Testis (tissue), 2 donors: ENCODE measurements at regions not wholly inside any gene's neighbourhood (a gene's known extent, or its start where the extent isn't known, plus 50 kb on each side); places are given as distances from the start of the nearest gene placed in this dataset.
"Not testable (repeated sequence)": the region's sequence is repeated elsewhere in the genome, so short reads cannot be mapped to it uniquely, and the experiment has no call there.

Experiments
- DNase-seq: peaks from one replicate; pipeline ENCODE4 v3.0.0-alpha.2; 2019
- H3K27ac ChIP-seq, 2 donors: fragments of 200-600 bp; sonication (generic); one replicate each; pipeline ENCODE4 v1.5.1; 2019
- H3K27me3 ChIP-seq: fragments of 200-600 bp; sonication (generic); one replicate; pipeline ENCODE4 v1.5.1; 2019
- H3K36me3 ChIP-seq: fragments of 200-600 bp; sonication (generic); one replicate; pipeline ENCODE4 v1.5.1; 2017; ENCODE audit warnings: low read depth; ENCODE audit errors: missing control alignments
- H3K4me1 ChIP-seq: fragments of 200-600 bp; sonication (generic); one replicate; pipeline ENCODE4 v1.5.1; 2019
- H3K4me3 ChIP-seq, 2 donors: fragments of 200-600 bp; sonication (generic); one replicate each; pipeline ENCODE4 v1.5.1; 2017 to 2019
- H3K9me3 ChIP-seq: fragments of 200-600 bp; sonication (generic); one replicate; pipeline ENCODE4 v1.5.1; 2017
- POLR2A ChIP-seq: fragments of 450-650 bp; IDR thresholded peaks from one replicate; pipeline ENCODE4 v1.6.1; 2017; ENCODE audit warnings: antibody characterized with exemption, mild to moderate bottlenecking, moderate library complexity
- WGBS, 2 donors: methylation state at CpG; one replicate each; pipeline ENCODE4 v1.1.5; 2018; 5-methylcytosine and 5-hydroxymethylcytosine counted together
- intact Hi-C: fragments of 100-400 bp; cut with DNase I; formaldehyde crosslinking; loops from one replicate; pipeline ENCODE4 v1.15.1; 2023; ENCODE audit warnings: low total_unique reads
- TF ChIP-seq, protein P1 (sequence below), 3 experiments: fragments of 450-650 bp in 2 of 3; fragments of 200-600 bp in 1 of 3; sonication (generic) in 1 of 3; IDR thresholded peaks; one replicate each; pipeline ENCODE4 v1.5.1; 2016 to 2019; ENCODE audit warnings: antibody characterized with exemption in 3 of 3, mild to moderate bottlenecking in 2 of 3, moderate library complexity in 1 of 3

DNA sequence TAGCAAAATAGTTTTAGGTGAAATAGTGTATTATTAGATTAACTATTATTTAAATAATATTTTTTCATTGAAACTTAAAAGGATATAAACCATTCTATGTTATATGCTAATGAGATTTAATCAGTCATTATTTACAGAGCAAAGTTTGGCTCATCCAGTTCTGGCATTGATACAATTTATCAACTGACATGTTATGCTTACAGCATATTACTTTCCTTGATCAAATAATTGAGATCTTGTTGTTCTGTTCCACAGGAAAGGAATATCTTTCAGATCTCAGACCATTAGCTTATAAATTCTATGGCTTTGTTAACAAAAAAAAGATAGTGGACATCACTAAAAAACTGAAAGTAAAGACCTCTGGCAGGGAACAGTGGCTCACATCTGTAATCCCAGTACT, 403.0 kb downstream of the ZFHX3 start:
- DNase-seq = no peak
- H3K27ac ChIP-seq = no peak overlapping the region
- no peaks in the 10 kb centered on the region for H3K27me3 ChIP-seq
- TF ChIP-seq POLR2A = no peak
- TF ChIP-seq, protein P1, sequence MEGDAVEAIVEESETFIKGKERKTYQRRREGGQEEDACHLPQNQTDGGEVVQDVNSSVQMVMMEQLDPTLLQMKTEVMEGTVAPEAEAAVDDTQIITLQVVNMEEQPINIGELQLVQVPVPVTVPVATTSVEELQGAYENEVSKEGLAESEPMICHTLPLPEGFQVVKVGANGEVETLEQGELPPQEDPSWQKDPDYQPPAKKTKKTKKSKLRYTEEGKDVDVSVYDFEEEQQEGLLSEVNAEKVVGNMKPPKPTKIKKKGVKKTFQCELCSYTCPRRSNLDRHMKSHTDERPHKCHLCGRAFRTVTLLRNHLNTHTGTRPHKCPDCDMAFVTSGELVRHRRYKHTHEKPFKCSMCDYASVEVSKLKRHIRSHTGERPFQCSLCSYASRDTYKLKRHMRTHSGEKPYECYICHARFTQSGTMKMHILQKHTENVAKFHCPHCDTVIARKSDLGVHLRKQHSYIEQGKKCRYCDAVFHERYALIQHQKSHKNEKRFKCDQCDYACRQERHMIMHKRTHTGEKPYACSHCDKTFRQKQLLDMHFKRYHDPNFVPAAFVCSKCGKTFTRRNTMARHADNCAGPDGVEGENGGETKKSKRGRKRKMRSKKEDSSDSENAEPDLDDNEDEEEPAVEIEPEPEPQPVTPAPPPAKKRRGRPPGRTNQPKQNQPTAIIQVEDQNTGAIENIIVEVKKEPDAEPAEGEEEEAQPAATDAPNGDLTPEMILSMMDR (IDR thresholded peaks at IDR 0.05) = no peak
- H3K4me3 ChIP-seq = no peak overlapping the region
- no peaks in the 10 kb centered on the region for H3K36me3 ChIP-seq
- no peaks in the 10 kb centered on the region for H3K9me3 ChIP-seq
- intact Hi-C loops = no loop called here
- H3K4me1 ChIP-seq = no peaks in the 10 kb centered on the region

DNA sequence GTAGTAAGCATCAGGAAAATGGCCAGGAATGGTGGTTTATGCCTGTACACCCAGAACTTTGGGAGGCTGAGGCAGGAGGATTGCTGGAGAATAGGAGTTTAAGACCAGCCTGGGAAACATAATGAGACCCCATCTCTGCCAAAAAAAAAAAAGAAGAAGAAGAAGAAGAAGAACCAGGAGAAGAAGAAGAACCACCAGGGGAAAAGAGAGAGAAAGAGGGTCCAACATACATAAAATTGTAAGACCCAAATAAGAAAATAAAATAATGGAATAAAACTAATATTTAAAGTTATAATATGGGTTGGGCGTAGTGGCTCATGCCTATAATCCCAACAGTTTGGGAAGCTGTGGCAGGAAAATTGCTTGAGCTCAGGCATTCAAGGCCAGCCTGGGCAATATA, 408.4 kb downstream of the ZFHX3 start:
- intact Hi-C loops = no loop called here
- TF ChIP-seq, protein P1 (IDR thresholded peaks at IDR 0.05) = no peak
- no peak for TF ChIP-seq POLR2A
- no peaks in the 10 kb centered on the region for H3K27me3 ChIP-seq
- H3K4me3 ChIP-seq = no peak overlapping the region
- H3K9me3 ChIP-seq = no peaks in the 10 kb centered on the region
- no peaks in the 10 kb centered on the region for H3K4me1 ChIP-seq
- no peaks in the 10 kb centered on the region for H3K36me3 ChIP-seq
- DNase-seq = no peak
- H3K27ac ChIP-seq = no peak overlapping the region
- WGBS, 2 donors = 100% methylated on average over 1 of the region's 1 CpG

DNA sequence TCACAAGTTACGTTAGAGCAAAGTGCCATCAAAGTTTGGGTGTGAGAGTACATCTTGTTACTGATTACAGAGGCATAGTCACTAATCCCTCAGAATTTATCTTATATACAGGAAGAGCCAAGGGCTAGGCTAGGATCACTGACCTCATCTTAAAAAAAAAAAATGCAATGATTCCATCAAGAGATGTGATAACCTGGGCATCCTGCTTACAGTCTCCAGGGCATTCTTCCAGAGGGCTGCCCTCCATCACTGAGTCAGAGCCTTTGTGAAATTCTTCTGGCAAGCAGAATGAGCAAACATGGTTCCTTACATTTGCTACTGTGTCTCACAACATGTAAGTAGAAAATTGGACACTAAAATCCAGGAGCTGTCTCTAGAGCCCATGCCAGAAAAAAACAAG, 410.6 kb downstream of the ZFHX3 start:
- intact Hi-C loops = no loop called here

DNA sequence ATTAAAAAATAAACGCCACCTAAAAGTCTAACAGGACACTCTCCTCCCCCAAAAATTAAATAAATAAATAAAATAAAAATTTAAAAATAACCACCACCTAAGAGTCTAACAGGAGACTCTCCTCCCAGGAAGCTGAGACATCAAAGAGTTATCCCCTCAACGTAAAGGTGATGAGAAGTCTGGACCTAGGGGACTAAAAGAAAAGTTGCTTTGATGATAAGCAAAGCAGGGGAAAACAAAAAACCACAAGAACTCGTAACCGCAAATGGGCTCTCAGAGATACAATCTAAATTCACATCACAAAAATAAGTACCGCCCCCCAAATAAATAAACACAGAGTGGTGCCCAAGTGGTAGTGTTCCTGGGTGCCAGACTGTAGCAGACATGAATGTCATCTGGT, 412.2 kb downstream of the ZFHX3 start:
- intact Hi-C loops = no loop called here
- H3K36me3 ChIP-seq = no peaks in the 10 kb centered on the region
- TF ChIP-seq POLR2A = no peak
- TF ChIP-seq, protein P1 (IDR thresholded peaks at IDR 0.05) = no peak
- no peaks in the 10 kb centered on the region for H3K4me1 ChIP-seq
- no peak for DNase-seq
- 96 to 98% methylated on average over 5 of the region's 5 CpGs for WGBS, 2 donors
- no peak overlapping the region for H3K27ac ChIP-seq
- no peaks in the 10 kb centered on the region for H3K27me3 ChIP-seq
- H3K4me3 ChIP-seq = no peak overlapping the region
- H3K9me3 ChIP-seq = no peaks in the 10 kb centered on the region

More for the DNA sequence above, 410.6 kb downstream of the ZFHX3 start:
- H3K4me1 ChIP-seq = no peaks in the 10 kb centered on the region
- TF ChIP-seq, protein P1 (IDR thresholded peaks at IDR 0.05) = no peak
- TF ChIP-seq POLR2A = no peak
- DNase-seq = no peak
- no peaks in the 10 kb centered on the region for H3K36me3 ChIP-seq
- WGBS, 2 donors = 53 to 55% methylated on average over 1 of the region's 1 CpG
- H3K4me3 ChIP-seq = no peak overlapping the region
- H3K9me3 ChIP-seq = no peaks in the 10 kb centered on the region
- no peaks in the 10 kb centered on the region for H3K27me3 ChIP-seq
- no peak overlapping the region for H3K27ac ChIP-seq

DNA sequence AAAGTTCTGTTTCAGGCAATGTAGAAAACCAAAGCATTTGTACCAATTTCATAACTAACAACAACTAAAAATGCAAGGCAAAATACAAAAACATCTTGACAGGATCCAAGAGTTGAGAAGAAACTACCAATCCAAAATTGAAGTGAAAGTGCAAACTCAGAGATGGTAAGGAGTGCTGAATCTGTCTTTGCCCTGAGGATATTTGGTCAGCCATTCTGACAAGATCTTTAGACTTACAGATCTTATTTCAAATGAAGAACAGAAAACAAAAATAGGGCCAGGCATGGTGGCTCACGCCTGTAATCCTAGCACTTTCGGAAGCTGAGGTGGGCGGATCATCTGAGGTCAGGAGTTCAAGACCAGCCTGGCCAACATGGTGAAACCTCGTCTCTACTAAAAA, 412.8 kb downstream of the ZFHX3 start:
- Histone ChIP-seq H3K9me3 (no peaks in the 10 kb centered on the region), H3K36me3 (no peaks in the 10 kb centered on the region), H3K27ac (no peak overlapping the region), H3K4me3 (no peak overlapping the region), H3K27me3 (no peaks in the 10 kb centered on the region), H3K4me1 (no peaks in the 10 kb centered on the region)
- TF ChIP-seq POLR2A = no peak
- TF ChIP-seq, protein P1 (IDR thresholded peaks at IDR 0.05) = no peak
- intact Hi-C loops = no loop called here
- no peak for DNase-seq
- 89 to 90% methylated on average over 4 of the region's 4 CpGs for WGBS, 2 donors

DNA sequence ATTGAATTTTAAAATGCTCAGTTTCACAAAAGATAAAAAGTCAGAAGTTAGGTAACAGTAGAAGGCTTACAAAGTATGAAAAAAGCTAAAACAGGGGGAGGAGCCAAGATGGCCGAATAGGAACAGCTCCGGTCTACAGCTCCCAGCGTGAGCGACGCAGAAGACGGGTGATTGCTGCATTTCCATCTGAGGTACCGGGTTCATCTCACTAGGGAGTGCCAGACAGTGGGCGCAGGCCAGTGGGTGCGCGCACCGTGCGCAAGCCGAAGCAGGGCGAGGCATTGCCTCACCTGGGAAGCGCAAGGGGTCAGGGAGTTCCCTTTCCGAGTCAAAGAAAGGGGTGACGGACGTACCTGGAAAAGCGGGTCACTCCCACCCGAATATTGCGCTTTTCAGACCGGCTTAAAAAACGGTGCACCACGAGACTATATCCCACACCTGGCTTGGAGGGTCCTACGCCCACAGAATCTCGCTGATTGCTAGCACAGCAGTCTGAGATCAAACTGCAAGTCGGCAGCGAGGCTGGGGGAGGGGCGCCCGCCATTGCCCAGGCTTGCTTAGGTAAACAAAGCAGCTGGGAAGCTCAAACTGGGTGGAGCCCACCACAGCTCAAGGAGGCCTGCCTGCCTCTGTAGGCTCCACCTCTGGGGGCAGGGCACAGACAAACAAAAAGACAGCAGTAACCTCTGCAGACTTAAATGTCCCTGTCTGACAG, 420.6 kb downstream of the ZFHX3 start:
- intact Hi-C loops, H3K4me3 ChIP-seq, H3K9me3 ChIP-seq, H3K36me3 ChIP-seq, H3K4me1 ChIP-seq, H3K27me3 ChIP-seq, DNase-seq, H3K27ac ChIP-seq: not testable (repeated sequence)
- 87 to 89% methylated on average over 23 to 27 of the region's 30 CpGs for WGBS, 2 donors
